DOHH2 (cell line): ENCODE measurements at regions not wholly inside any gene's neighbourhood (a gene's known extent, or its start where the extent isn't known, plus 50 kb on each side); places are given as distances from the start of the nearest gene placed in this dataset.
"Not testable (repeated sequence)": the region's sequence is repeated elsewhere in the genome, so short reads cannot be mapped to it uniquely, and the experiment has no call there.

ENCODE experiments used
- H3F3A ChIP-seq: fragments of 200-600 bp; sonication (generic), shearing (Covaris generic); 2 replicates; pipeline ENCODE4 v1.6.0; 2016; ENCODE audit warnings: antibody characterized with exemption, mild to moderate bottlenecking; ENCODE audit not compliant: control insufficient read depth, insufficient read depth
- H3K27ac ChIP-seq: fragments of 200-600 bp; sonication (generic); 2 replicates; pipeline ENCODE4 v1.5.1; 2014; ENCODE audit warnings: low read depth, mild to moderate bottlenecking, low read length, moderate library complexity
- H3K27me3 ChIP-seq: fragments of 200-600 bp; sonication (generic); 2 replicates; pipeline ENCODE4 v1.6.1; 2014; ENCODE audit warnings: mild to moderate bottlenecking, low read length, mixed read lengths; ENCODE audit not compliant: control insufficient read depth
- H3K36me3 ChIP-seq: fragments of 200-600 bp; sonication (generic); 2 replicates; pipeline ENCODE4 v1.6.1; 2014; ENCODE audit warnings: mild to moderate bottlenecking, low read length, moderate library complexity, mixed read lengths; ENCODE audit not compliant: control insufficient read depth
- H3K4me1 ChIP-seq: fragments of 200-600 bp; sonication (generic); 2 replicates; pipeline ENCODE4 v1.6.1; 2014; ENCODE audit warnings: mild to moderate bottlenecking, low read length, mixed read lengths; ENCODE audit not compliant: control insufficient read depth
- H3K4me2 ChIP-seq: fragments of 200-600 bp; sonication (generic); 2 replicates; pipeline ENCODE4 v1.6.0; 2014; ENCODE audit warnings: mild to moderate bottlenecking, low read length, moderate library complexity
- H3K4me3 ChIP-seq: fragments of 200-600 bp; sonication (generic); 2 replicates; pipeline ENCODE4 v1.5.1; 2014; ENCODE audit warnings: mild to moderate bottlenecking, low read length, mixed read lengths
- H3K79me2 ChIP-seq: fragments of 200-600 bp; sonication (generic); 2 replicates; pipeline ENCODE4 v1.6.1; 2014; ENCODE audit warnings: mild to moderate bottlenecking, low read length, mixed read lengths; ENCODE audit not compliant: control insufficient read depth
- H3K9me2 ChIP-seq: fragments of 200-600 bp; sonication (generic); replicated peaks from 2 replicates; pipeline ENCODE4 v1.6.1; 2014; ENCODE audit warnings: mild to moderate bottlenecking, low read length, mixed read lengths; ENCODE audit not compliant: control insufficient read depth
- H3K9me3 ChIP-seq: fragments of 200-600 bp; sonication (generic); 2 replicates; pipeline ENCODE4 v1.6.1; 2014; ENCODE audit warnings: antibody characterized with exemption, low read length, mixed read lengths; ENCODE audit not compliant: control insufficient read depth, insufficient read depth
- H4K20me1 ChIP-seq: fragments of 200-600 bp; sonication (generic); 2 replicates; pipeline ENCODE4 v1.6.0; 2014; ENCODE audit warnings: low read depth, mild to moderate bottlenecking, antibody characterized with exemption, low read length, moderate library complexity; ENCODE audit not compliant: control insufficient read depth, insufficient read depth
- EZH2phosphoT487 ChIP-seq: fragments of 200-600 bp; sonication (generic); IDR thresholded peaks from 2 replicates; pipeline ENCODE4 v1.6.1; 2017; ENCODE audit warnings: borderline replicate concordance, mild to moderate bottlenecking, antibody characterized with exemption, low read length, moderate library complexity, mixed read lengths
- TF ChIP-seq, protein P1 (sequence below): fragments of 200-600 bp; sonication (generic); IDR thresholded peaks from one replicate; pipeline ENCODE4 v1.5.1; 2014; ENCODE audit warnings: antibody characterized with exemption, mild to moderate bottlenecking, low read depth, low read length; ENCODE audit not compliant: poor library complexity, severe bottlenecking

DNA sequence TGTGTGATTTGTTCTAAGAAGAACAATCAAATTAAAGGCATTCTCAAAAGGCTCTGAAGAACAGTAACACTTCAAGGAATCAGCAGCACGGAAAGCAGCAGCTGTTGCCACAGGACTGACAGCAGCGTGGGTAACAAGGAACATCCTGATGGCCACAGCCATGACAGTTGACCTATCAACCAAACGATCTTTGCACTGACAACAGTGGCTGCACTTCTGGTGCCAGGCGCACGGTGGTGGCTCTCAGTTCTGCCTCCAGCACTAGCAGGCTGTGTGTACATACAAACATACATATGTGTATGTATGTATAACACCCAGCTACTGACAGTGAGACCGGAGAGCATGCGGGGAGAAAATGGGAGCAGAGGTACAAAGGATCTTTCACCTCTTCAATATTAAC, 114.1 kb downstream of the ZFAND4 start:
- Histone ChIP-seq H4K20me1 (no peaks in the 10 kb centered on the region), H3K9me3 (no peaks in the 10 kb centered on the region), H3K79me2 (no peaks in the 10 kb centered on the region), H3F3A (no peaks in the 10 kb centered on the region), H3K4me2 (no peak overlapping the region), H3K4me1 (peaks cover 30% of the 10 kb centered on the region), H3K9me2 (no peaks in the 10 kb centered on the region), H3K4me3 (no peak overlapping the region), H3K36me3 (no peaks in the 10 kb centered on the region), H3K27me3 (no peaks in the 10 kb centered on the region), H3K27ac (peak overlapping the region; percentile 39; the same call in 1 of the 2 replicates)
- no peak for TF ChIP-seq EZH2phosphoT487
- TF ChIP-seq, protein P1, sequence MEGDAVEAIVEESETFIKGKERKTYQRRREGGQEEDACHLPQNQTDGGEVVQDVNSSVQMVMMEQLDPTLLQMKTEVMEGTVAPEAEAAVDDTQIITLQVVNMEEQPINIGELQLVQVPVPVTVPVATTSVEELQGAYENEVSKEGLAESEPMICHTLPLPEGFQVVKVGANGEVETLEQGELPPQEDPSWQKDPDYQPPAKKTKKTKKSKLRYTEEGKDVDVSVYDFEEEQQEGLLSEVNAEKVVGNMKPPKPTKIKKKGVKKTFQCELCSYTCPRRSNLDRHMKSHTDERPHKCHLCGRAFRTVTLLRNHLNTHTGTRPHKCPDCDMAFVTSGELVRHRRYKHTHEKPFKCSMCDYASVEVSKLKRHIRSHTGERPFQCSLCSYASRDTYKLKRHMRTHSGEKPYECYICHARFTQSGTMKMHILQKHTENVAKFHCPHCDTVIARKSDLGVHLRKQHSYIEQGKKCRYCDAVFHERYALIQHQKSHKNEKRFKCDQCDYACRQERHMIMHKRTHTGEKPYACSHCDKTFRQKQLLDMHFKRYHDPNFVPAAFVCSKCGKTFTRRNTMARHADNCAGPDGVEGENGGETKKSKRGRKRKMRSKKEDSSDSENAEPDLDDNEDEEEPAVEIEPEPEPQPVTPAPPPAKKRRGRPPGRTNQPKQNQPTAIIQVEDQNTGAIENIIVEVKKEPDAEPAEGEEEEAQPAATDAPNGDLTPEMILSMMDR = no peak

DNA sequence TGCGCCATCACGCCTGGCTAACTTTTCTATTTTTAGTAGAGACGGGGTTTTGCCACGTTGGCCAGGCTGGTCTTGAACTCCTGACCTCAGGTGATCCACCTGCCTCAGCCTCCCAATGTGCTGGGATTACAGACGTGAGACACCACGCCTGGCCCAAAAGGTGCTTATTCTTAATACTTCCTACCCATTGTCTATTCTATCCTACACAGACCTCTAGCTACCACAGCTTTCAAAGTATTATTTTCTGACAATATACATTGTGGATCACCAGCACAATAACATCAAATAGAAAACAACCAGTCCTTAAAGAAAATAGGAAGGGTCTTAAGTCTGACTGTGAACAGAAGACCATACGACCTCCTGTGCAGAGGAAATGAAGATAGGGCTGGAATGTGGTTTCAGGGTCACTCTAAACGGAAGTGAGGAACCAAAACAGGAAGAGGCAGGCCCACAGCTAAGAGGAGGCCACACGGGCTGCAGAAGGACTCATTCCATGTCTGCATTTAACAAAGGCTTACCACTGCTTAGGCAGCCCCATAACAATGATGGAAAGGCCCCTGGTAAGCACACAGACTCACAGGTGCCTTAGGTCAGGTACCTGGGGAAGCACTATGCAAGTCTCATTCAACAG, 115.2 kb downstream of the ZFAND4 start:
- Histone ChIP-seq H3F3A (no peaks in the 10 kb centered on the region), H3K4me1 (peaks cover 30% of the 10 kb centered on the region), H3K27me3 (no peaks in the 10 kb centered on the region), H3K9me2 (no peaks in the 10 kb centered on the region), H3K36me3 (no peaks in the 10 kb centered on the region), H4K20me1 (no peaks in the 10 kb centered on the region), H3K4me3 (peak overlapping the region; percentile 49), H3K27ac (peak overlapping the region; percentile 39), H3K9me3 (no peaks in the 10 kb centered on the region), H3K79me2 (no peaks in the 10 kb centered on the region), H3K4me2 (peak overlapping the region; percentile 65)
- no peak for TF ChIP-seq EZH2phosphoT487
- TF ChIP-seq, protein P1 = no peak

DNA sequence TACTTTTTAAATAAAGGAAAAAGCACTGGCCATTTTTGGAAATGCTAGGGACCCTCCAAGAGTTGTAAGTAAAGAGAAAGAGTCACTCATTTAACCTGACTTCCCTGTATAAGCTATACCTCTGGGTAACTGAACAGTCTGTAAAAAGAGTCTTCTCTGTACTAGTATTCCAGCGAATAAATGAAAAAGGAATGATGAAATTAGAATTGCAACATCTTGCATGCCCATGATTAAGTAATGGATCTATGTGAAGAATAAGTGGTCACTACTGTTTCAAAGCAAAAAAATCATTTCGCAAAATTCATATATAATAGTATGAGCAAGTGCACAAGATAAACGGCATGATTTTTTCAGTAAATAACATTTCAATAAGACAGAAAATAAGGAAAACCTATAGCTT, 116.8 kb downstream of the ZFAND4 start:
- Histone ChIP-seq H4K20me1 (no peaks in the 10 kb centered on the region), H3K9me2 (no peaks in the 10 kb centered on the region), H3K79me2 (no peaks in the 10 kb centered on the region), H3K27me3 (no peaks in the 10 kb centered on the region), H3K9me3 (no peaks in the 10 kb centered on the region), H3F3A (no peaks in the 10 kb centered on the region), H3K4me3 (no peak overlapping the region), H3K4me2 (no peak overlapping the region), H3K27ac (no peak overlapping the region), H3K36me3 (no peaks in the 10 kb centered on the region), H3K4me1 (peaks cover 26% of the 10 kb centered on the region)
- no peak for TF ChIP-seq EZH2phosphoT487
- TF ChIP-seq, protein P1 = no peak

DNA sequence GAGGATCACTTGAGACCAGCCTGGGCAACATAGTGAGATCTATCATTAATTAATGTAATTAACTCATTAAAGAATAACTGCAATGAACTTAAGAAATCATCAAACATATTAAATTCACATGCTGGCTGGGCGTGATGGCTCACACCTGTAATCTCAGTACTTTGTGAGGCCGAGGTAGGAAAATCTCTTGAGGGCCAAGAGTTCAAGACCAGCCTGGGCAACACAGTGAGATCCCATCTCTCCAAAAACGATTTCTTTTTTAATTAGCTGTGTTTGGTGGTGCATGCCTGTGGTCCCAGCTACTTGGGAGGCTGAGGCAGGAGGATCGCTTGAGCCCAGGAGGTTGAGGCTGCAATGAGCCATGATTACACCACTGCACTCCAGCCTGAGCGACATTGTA, 117.2 kb downstream of the ZFAND4 start:
- H3K27me3 ChIP-seq, H3K4me3 ChIP-seq, H3K27ac ChIP-seq, H3K4me2 ChIP-seq, H3K9me2 ChIP-seq, H3K36me3 ChIP-seq, H3K9me3 ChIP-seq, H3K79me2 ChIP-seq, H4K20me1 ChIP-seq, H3F3A ChIP-seq: not testable (repeated sequence)
- H3K4me1 ChIP-seq = peaks cover 21% of the 10 kb centered on the region
